Sigmoid colon (tissue), 6 donors: ENCODE measurements at regions not wholly inside any gene's neighbourhood (a gene's known extent, or its start where the extent isn't known, plus 50 kb on each side); places are given as distances from the start of the nearest gene placed in this dataset.

Experiments
- DNase-seq: peaks from one replicate; pipeline ENCODE4 v3.0.0-alpha.2; 2019
- H3K27ac ChIP-seq, 4 donors: fragments of 200-600 bp; sonication (generic); one replicate each; pipeline ENCODE4 v1.5.1; 2016 to 2019; ENCODE audit warnings: mild to moderate bottlenecking in 1 of 4
- H3K27me3 ChIP-seq, 3 donors: fragments of 200-600 bp; sonication (generic); one replicate each; pipeline ENCODE4 v1.5.1; 2019; ENCODE audit warnings: mild to moderate bottlenecking in 1 of 3
- H3K36me3 ChIP-seq, 4 donors: fragments of 200-600 bp; sonication (generic); one replicate each; pipeline ENCODE4 v1.5.1; 2016 to 2019
- H3K4me1 ChIP-seq, 4 donors: fragments of 200-600 bp; sonication (generic); one replicate each; pipeline ENCODE4 v1.5.1; 2017 to 2019
- H3K4me3 ChIP-seq, 4 donors: fragments of 200-600 bp; sonication (generic); one replicate each; pipeline ENCODE4 v1.5.1; 2017 to 2019; ENCODE audit warnings: mild to moderate bottlenecking in 2 of 4, moderate library complexity in 1 of 4
- H3K9me3 ChIP-seq, 4 donors: fragments of 200-600 bp in 3 of 4; sonication (generic) in 3 of 4; one replicate each; pipeline versions ENCODE4 v1.5.1 to v1.6.1; 2013 to 2019
- EP300 ChIP-seq, 4 donors: sonication (generic); formaldehyde crosslinking; IDR thresholded peaks; one replicate each; pipeline ENCODE4 v1.6.1; 2017; ENCODE audit warnings: antibody characterized with exemption in 4 of 4
- POLR2A ChIP-seq, 2 donors: fragments of 450-650 bp; IDR thresholded peaks; one replicate each; pipeline ENCODE4 v1.6.1; 2016; ENCODE audit warnings: antibody characterized with exemption in 2 of 2, mild to moderate bottlenecking in 2 of 2, moderate library complexity in 2 of 2
- POLR2AphosphoS5 ChIP-seq, 4 donors: sonication (generic); formaldehyde crosslinking; IDR thresholded peaks; one replicate each; pipeline ENCODE4 v1.6.1; 2017; ENCODE audit warnings: antibody characterized with exemption in 4 of 4
- WGBS, 2 donors: extraction: QIAGEN DNeasy Blood & Tissue Kit; methylation state at CpG; one replicate each; pipeline ENCODE4 v1.1.7; 2013; 5-methylcytosine and 5-hydroxymethylcytosine counted together
- intact Hi-C: fragments of 100-400 bp; cut with DNase I; formaldehyde crosslinking; loops from one replicate; pipeline ENCODE4 v1.15.1; 2023
- TF ChIP-seq, protein P1 (sequence below), 4 experiments: fragments of 450-650 bp in 3 of 4; fragments of 200-600 bp in 1 of 4; IDR thresholded peaks; one replicate each; pipeline ENCODE4 v1.5.1; 2016 to 2019; ENCODE audit warnings: antibody characterized with exemption in 4 of 4, mild to moderate bottlenecking in 3 of 4, moderate library complexity in 2 of 4
- donor health status: healthy with polysubstance abuse.
- donor health status: healthy.

- no peaks in the 10 kb centered on the region for H3K9me3 ChIP-seq
- TF ChIP-seq EP300 (IDR thresholded peaks at IDR 0.05) (no peak), POLR2A (IDR thresholded peaks at IDR 0.05) (no peak), POLR2AphosphoS5 (IDR thresholded peaks at IDR 0.05) (no peak)
- TF ChIP-seq, protein P1, sequence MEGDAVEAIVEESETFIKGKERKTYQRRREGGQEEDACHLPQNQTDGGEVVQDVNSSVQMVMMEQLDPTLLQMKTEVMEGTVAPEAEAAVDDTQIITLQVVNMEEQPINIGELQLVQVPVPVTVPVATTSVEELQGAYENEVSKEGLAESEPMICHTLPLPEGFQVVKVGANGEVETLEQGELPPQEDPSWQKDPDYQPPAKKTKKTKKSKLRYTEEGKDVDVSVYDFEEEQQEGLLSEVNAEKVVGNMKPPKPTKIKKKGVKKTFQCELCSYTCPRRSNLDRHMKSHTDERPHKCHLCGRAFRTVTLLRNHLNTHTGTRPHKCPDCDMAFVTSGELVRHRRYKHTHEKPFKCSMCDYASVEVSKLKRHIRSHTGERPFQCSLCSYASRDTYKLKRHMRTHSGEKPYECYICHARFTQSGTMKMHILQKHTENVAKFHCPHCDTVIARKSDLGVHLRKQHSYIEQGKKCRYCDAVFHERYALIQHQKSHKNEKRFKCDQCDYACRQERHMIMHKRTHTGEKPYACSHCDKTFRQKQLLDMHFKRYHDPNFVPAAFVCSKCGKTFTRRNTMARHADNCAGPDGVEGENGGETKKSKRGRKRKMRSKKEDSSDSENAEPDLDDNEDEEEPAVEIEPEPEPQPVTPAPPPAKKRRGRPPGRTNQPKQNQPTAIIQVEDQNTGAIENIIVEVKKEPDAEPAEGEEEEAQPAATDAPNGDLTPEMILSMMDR (IDR thresholded peaks at IDR 0.05), result no peak
- no peak for DNase-seq
- no peaks in the 10 kb centered on the region for H3K36me3 ChIP-seq
- H3K4me3 ChIP-seq, result no peak overlapping the region
- no peaks in the 10 kb centered on the region for H3K4me1 ChIP-seq
- no peak overlapping the region for H3K27ac ChIP-seq
- 66 to 76% methylated on average over 9 of the region's 9 CpGs for WGBS, 2 donors
- H3K27me3 ChIP-seq, result peaks cover 0 to 24% (median 0%) of the 10 kb centered on the region in 3 donors
- intact Hi-C loops, result no loop called here
These were observed 109.6 kb upstream of the CACNA1A start for GRCh38 chr19:13615890-13616289.

DNA sequence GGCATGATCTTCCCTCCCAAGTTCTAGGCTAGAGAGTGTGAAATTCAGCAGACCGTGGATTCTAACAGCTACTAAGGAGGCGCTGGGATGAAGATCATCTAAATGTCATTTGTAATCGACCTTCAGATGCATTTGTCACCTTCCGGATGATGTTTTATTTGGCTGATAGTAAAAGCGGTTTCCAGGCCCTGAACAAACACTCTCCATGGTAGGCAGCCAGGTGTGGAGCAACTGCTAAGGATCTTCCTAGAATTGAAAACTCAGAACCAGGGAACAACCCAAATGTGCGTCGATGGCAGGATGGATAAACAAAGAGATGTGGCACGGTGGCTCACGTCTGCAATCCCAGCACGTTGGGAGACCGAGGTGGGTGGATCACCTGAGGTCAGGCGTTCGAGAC, 107.2 kb upstream of the CACNA1A start:
- peaks cover 0 to 24% (median 0%) of the 10 kb centered on the region in 3 donors for H3K27me3 ChIP-seq
- intact Hi-C loops, result no loop called here

GRCh38 chr19:13611596-13611995, 105.3 kb upstream of the CACNA1A start:
- Histone ChIP-seq H3K27me3 (peaks cover 0 to 15% (median 0%) of the 10 kb centered on the region in 3 donors), H3K4me1 (no peaks in the 10 kb centered on the region), H3K4me3 (no peak overlapping the region), H3K36me3 (no peaks in the 10 kb centered on the region), H3K27ac (no peak overlapping the region), H3K9me3 (no peaks in the 10 kb centered on the region)
- 56 to 76% methylated on average over 2 of the region's 2 CpGs for WGBS, 2 donors
- no peak for DNase-seq
- TF ChIP-seq POLR2AphosphoS5 (IDR thresholded peaks at IDR 0.05) (no peak), EP300 (IDR thresholded peaks at IDR 0.05) (no peak), POLR2A (IDR thresholded peaks at IDR 0.05) (no peak)
- TF ChIP-seq, protein P1 (IDR thresholded peaks at IDR 0.05), result no peak
- intact Hi-C loops, result no loop called here

More for the DNA sequence above, 107.2 kb upstream of the CACNA1A start:
- TF ChIP-seq, protein P1 (IDR thresholded peaks at IDR 0.05), result no peak
- TF ChIP-seq EP300 (IDR thresholded peaks at IDR 0.05) (no peak), POLR2A (IDR thresholded peaks at IDR 0.05) (no peak), POLR2AphosphoS5 (IDR thresholded peaks at IDR 0.05) (no peak)
- H3K4me3 ChIP-seq, result no peak overlapping the region
- WGBS, 2 donors, result 41 to 79% methylated on average over 13 of the region's 13 CpGs
- H3K9me3 ChIP-seq, result no peaks in the 10 kb centered on the region
- DNase-seq, result no peak
- no peaks in the 10 kb centered on the region for H3K4me1 ChIP-seq
- no peak overlapping the region for H3K27ac ChIP-seq
- H3K36me3 ChIP-seq, result no peaks in the 10 kb centered on the region

- no peaks in the 10 kb centered on the region for H3K9me3 ChIP-seq
- 17 to 35% methylated on average over 15 of the region's 15 CpGs for WGBS, 2 donors
- peaks cover 0 to 15% (median 0%) of the 10 kb centered on the region in 3 donors for H3K27me3 ChIP-seq
- H3K27ac ChIP-seq, result no peak overlapping the region
- H3K4me3 ChIP-seq, result no peak overlapping the region
- no peak for DNase-seq
- H3K4me1 ChIP-seq, result no peaks in the 10 kb centered on the region
- no peak for TF ChIP-seq POLR2AphosphoS5 (IDR thresholded peaks at IDR 0.05)
- no peak for TF ChIP-seq POLR2A (IDR thresholded peaks at IDR 0.05)
- TF ChIP-seq, protein P1 (IDR thresholded peaks at IDR 0.05), result no peak
- no peak for TF ChIP-seq EP300 (IDR thresholded peaks at IDR 0.05)
- no peaks in the 10 kb centered on the region for H3K36me3 ChIP-seq
- intact Hi-C loops, result no loop called here
These were observed 103.9 kb upstream of the CACNA1A start for GRCh38 chr19:13610039-13610691.

DNA sequence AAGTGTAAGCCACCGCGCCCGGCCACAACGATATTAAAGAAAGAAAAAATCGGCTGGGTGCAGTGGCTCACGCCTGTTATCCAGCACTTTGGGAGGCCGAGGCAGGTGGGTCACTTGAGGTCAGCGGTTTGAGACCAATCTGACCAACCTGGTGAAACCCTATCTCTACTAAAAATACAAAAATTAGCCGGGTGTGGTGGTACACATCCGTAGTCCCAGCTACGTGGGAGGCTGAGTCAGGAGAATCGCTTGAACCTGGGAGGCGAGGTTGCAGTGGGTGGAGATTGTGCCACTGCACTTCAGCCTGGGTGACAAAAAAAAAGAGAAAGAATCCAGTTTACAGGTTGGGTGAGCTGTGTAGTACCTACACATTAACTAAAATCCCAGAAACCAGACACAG, 99.9 kb upstream of the CACNA1A start:
- intact Hi-C loops, result no loop called here
- Histone ChIP-seq H3K9me3 (no peaks in the 10 kb centered on the region), H3K4me1 (no peaks in the 10 kb centered on the region), H3K4me3 (no peak overlapping the region), H3K27ac (no peak overlapping the region), H3K36me3 (no peaks in the 10 kb centered on the region), H3K27me3 (no peaks in the 10 kb centered on the region)
- no peak for TF ChIP-seq POLR2AphosphoS5 (IDR thresholded peaks at IDR 0.05)
- no peak for TF ChIP-seq EP300 (IDR thresholded peaks at IDR 0.05)
- no peak for TF ChIP-seq POLR2A (IDR thresholded peaks at IDR 0.05)
- TF ChIP-seq, protein P1 (IDR thresholded peaks at IDR 0.05), result no peak
- 90% methylated on average over 13 of the region's 13 CpGs for WGBS, 2 donors
- no peak for DNase-seq
